Activated naive CD4-positive, alpha-beta T cell treated with anti-CD3 and anti-CD28 coated beads, Interleukin-2, amount 10 ng/mL, durations not matched to agents 7 days and 5 days (primary cell): ENCODE measurements at regions not wholly inside any gene's neighbourhood (a gene's known extent, or its start where the extent isn't known, plus 50 kb on each side); places are given as distances from the start of the nearest gene placed in this dataset.

Experiments
- CTCF ChIA-PET: fragments of 350-600 bp; sonication (Branson Sonifier 250); formaldehyde crosslinking; loops from one replicate; lab custom pipeline; 2021; ENCODE audit warnings: antibody characterized with exemption; lab: Charles Lee
- DNase-seq: peaks from one replicate; pipeline ENCODE4 v3.0.0-alpha.2; 2020
- H3K27ac Mint-ChIP-seq: one replicate; pipeline ENCODE4 v1.8.0; 2021; ENCODE audit warnings: mild to moderate bottlenecking, moderate library complexity, mixed read lengths
- H3K27me3 Mint-ChIP-seq: one replicate; pipeline ENCODE4 v1.8.0; 2021; ENCODE audit warnings: mild to moderate bottlenecking, mixed read lengths
- H3K36me3 Mint-ChIP-seq: one replicate; pipeline ENCODE4 v1.8.0; 2021; ENCODE audit warnings: mixed read lengths
- H3K4me1 Mint-ChIP-seq: one replicate; pipeline ENCODE4 v1.8.0; 2021; ENCODE audit warnings: mixed read lengths
- H3K4me3 Mint-ChIP-seq: one replicate; pipeline ENCODE4 v1.8.0; 2021; ENCODE audit warnings: mild to moderate bottlenecking, moderate library complexity, mixed read lengths
- H3K9me3 Mint-ChIP-seq: one replicate; pipeline ENCODE4 v1.8.0; 2021; ENCODE audit warnings: mixed read lengths

GRCh38 chr7:124449896-124450295, 315.7 kb downstream of the GPR37 start:
- Mint-ChIP-seq H3K4me1 (no peaks in the 10 kb centered on the region), H3K27ac (no peak overlapping the region)
- no peak for DNase-seq

GRCh38 chr7:124444696-124445480, 320.7 kb downstream of the GPR37 start:
- DNase-seq = no peak
- Mint-ChIP-seq H3K4me1 (no peaks in the 10 kb centered on the region), H3K4me3 (no peak overlapping the region), H3K36me3 (no peaks in the 10 kb centered on the region), H3K27ac (no peak overlapping the region), H3K27me3 (no peaks in the 10 kb centered on the region), H3K9me3 (no peaks in the 10 kb centered on the region)
- CTCF ChIA-PET = no interaction called here

More at GRCh38 chr7:124449896-124450295, 315.7 kb downstream of the GPR37 start:
- Mint-ChIP-seq H3K36me3 (no peaks in the 10 kb centered on the region), H3K27me3 (no peaks in the 10 kb centered on the region), H3K4me3 (no peak overlapping the region), H3K9me3 (no peaks in the 10 kb centered on the region)
- CTCF ChIA-PET = no interaction called here

DNA sequence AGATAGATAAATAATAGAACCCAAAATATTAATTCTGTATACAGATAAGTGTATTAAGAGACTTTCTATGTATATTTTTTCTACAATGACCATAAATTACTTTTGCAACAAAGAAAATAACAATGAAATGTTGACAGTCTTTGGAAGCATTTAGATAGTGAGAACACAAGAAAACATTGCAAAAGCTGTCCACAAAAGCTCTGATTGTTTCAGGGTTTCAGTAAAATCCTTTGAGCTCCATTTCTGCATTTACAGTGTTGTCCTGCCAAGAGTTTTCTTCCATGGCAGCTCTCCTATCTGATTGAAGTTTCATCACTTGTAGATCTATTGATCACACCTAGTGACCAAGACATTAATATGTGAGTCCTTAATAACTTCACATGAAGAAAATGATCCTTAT, 321.8 kb downstream of the GPR37 start:
- no peak overlapping the region for H3K27ac Mint-ChIP-seq
- H3K9me3 Mint-ChIP-seq = no peaks in the 10 kb centered on the region
- CTCF ChIA-PET = no interaction called here
- H3K4me1 Mint-ChIP-seq = no peaks in the 10 kb centered on the region
- H3K4me3 Mint-ChIP-seq = no peak overlapping the region
- H3K36me3 Mint-ChIP-seq = no peaks in the 10 kb centered on the region
- DNase-seq = no peak
- H3K27me3 Mint-ChIP-seq = no peaks in the 10 kb centered on the region

DNA sequence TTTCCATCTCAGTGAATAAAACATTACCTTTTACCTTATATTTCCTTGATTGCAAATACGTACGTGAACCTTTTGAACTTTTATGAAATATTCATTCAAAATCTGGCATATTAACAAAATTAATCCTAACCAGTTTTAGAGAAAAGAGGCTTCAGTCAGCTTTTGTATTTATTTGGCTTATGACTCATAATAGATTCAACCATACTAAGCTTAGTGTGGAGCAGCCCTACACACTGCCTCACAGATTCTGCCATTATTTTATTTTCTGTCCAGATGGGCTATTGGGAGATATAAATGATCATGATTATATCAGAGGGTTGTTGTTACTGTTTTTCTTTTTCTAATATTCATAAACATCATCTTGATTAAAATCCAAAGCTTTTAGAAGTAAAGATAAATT, 325.5 kb downstream of the GPR37 start:
- H3K4me1 Mint-ChIP-seq = no peaks in the 10 kb centered on the region
- H3K36me3 Mint-ChIP-seq = no peaks in the 10 kb centered on the region
- no peaks in the 10 kb centered on the region for H3K9me3 Mint-ChIP-seq
- no peak for DNase-seq
- CTCF ChIA-PET = no interaction called here
- no peaks in the 10 kb centered on the region for H3K27me3 Mint-ChIP-seq
- H3K27ac Mint-ChIP-seq = no peak overlapping the region
- H3K4me3 Mint-ChIP-seq = no peak overlapping the region

DNA sequence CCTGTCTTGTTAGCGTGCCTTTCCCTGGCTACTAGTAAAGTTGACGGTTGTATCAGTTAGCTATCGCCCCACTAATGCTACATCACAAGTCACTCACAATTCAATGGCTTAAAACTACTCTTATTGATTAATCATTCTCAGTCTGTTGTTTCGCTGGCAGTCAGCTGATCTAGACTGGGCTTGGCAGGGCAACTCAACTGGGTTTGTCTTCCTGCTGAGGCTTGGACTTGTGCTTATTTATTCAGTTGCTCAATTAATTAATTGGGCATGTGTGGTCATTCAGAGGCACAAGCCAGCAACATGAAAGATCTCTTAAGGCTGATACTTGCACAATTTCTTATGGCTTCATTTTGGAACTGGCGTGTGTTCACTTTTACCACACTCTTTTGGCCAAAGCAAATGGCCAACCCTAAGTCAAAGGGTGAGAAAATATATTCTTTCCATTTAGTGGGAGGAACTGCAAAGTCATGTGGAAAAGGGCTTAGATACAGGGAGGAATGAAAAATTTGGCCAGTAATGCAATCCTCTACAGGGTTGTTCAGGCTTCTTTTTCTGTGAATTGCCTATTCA, 333.5 kb downstream of the GPR37 start:
- Mint-ChIP-seq H3K36me3 (no peaks in the 10 kb centered on the region), H3K4me3 (no peak overlapping the region), H3K27ac (no peak overlapping the region), H3K27me3 (no peaks in the 10 kb centered on the region), H3K4me1 (no peaks in the 10 kb centered on the region), H3K9me3 (peaks cover 2% of the 10 kb centered on the region)
- CTCF ChIA-PET = no interaction called here
- DNase-seq = no peak

DNA sequence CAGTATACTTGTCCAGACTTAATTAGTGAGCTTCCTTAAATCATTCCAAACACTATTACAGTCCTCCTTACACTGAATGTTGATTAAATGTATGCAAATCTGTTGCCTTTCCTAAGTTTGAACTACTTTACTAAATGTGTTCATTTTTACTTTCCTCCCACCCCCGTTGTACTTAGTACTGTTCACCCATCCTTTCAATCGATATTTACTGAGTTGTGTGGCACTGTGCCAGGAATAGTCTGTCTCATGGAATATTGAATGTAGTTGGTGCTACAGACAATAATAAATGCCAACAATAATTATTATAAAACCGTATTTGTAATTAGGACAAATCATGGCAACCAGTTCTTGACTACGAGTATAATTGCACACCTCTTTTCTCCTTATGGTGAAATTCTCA, 335.7 kb downstream of the GPR37 start:
- no peak overlapping the region for H3K4me3 Mint-ChIP-seq
- peaks cover 2% of the 10 kb centered on the region for H3K9me3 Mint-ChIP-seq
- DNase-seq = no peak
- CTCF ChIA-PET = no interaction called here
- no peaks in the 10 kb centered on the region for H3K36me3 Mint-ChIP-seq
- H3K4me1 Mint-ChIP-seq = no peaks in the 10 kb centered on the region
- H3K27me3 Mint-ChIP-seq = no peaks in the 10 kb centered on the region
- H3K27ac Mint-ChIP-seq = no peak overlapping the region

DNA sequence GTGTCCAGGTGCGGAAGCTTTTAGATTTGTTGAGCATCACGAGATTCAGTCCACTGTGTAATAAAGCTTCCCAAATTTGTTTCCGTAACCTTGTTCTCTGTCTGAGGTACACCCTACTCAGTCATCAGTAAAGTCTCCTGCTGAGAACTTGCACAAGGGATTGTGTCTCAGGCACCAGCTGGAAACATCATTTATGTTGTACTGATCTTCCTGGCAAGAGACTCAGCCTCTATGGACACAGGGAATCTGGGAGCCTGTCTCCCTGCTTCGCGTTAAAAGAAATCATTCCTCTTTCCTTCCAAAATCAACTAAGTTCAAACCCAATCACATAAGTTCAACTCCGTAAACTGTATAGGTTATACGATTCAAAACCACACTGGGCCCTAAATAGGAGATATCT, 336.8 kb downstream of the GPR37 start:
- CTCF ChIA-PET = no interaction called here
- no peak overlapping the region for H3K4me3 Mint-ChIP-seq
- H3K27me3 Mint-ChIP-seq = no peaks in the 10 kb centered on the region
- H3K9me3 Mint-ChIP-seq = peaks cover 2% of the 10 kb centered on the region
- H3K27ac Mint-ChIP-seq = no peak overlapping the region
- H3K36me3 Mint-ChIP-seq = no peaks in the 10 kb centered on the region
- H3K4me1 Mint-ChIP-seq = no peaks in the 10 kb centered on the region
- no peak for DNase-seq

GRCh38 chr7:124426621-124427020, 339.0 kb downstream of the GPR37 start:
- CTCF ChIA-PET = no interaction called here
- H3K27ac Mint-ChIP-seq = no peak overlapping the region
- no peak for DNase-seq
- H3K27me3 Mint-ChIP-seq = no peaks in the 10 kb centered on the region
- no peaks in the 10 kb centered on the region for H3K4me1 Mint-ChIP-seq
- no peaks in the 10 kb centered on the region for H3K36me3 Mint-ChIP-seq
- H3K4me3 Mint-ChIP-seq = no peak overlapping the region
- peaks cover 2% of the 10 kb centered on the region for H3K9me3 Mint-ChIP-seq

GRCh38 chr7:124423863-124424262, 341.7 kb downstream of the GPR37 start:
- CTCF ChIA-PET = no interaction called here
- no peak overlapping the region for H3K4me3 Mint-ChIP-seq
- no peaks in the 10 kb centered on the region for H3K36me3 Mint-ChIP-seq

DNA sequence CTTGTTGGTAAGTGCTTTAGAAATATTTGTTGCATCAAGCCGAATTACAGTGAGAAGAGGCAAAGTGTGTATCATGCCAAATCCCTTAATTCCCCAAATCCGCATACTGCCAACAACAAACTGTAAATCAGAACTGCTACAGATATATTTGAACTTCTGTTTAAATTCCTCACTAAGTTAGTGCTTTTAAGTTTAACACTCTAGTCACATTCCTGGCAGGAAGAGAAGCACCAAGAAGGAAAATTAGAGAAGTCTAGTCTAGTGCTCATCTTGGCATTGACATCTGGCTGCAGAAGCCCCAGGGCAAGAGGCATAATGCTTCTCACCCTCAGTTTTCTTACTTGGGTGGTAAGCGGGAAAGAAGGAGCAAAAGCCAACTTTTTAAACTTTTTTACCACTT, 343.5 kb downstream of the GPR37 start:
- CTCF ChIA-PET = no interaction called here

More at GRCh38 chr7:124423863-124424262, 341.7 kb downstream of the GPR37 start:
- Mint-ChIP-seq H3K27ac (no peak overlapping the region), H3K27me3 (no peaks in the 10 kb centered on the region), H3K9me3 (peaks cover under 1% of the 10 kb centered on the region), H3K4me1 (no peaks in the 10 kb centered on the region)
- DNase-seq = no peak

GRCh38 chr7:124420367-124420766, 345.2 kb downstream of the GPR37 start:
- H3K36me3 Mint-ChIP-seq = no peaks in the 10 kb centered on the region
- no peak for DNase-seq
- no peaks in the 10 kb centered on the region for H3K4me1 Mint-ChIP-seq
- H3K27me3 Mint-ChIP-seq = no peaks in the 10 kb centered on the region
- CTCF ChIA-PET = no interaction called here
- H3K27ac Mint-ChIP-seq = no peak overlapping the region
- no peaks in the 10 kb centered on the region for H3K9me3 Mint-ChIP-seq
- H3K4me3 Mint-ChIP-seq = no peak overlapping the region

More for the DNA sequence above, 343.5 kb downstream of the GPR37 start:
- DNase-seq = no peak
- Mint-ChIP-seq H3K27ac (no peak overlapping the region), H3K27me3 (no peaks in the 10 kb centered on the region), H3K9me3 (no peaks in the 10 kb centered on the region), H3K4me1 (no peaks in the 10 kb centered on the region), H3K36me3 (no peaks in the 10 kb centered on the region), H3K4me3 (no peak overlapping the region)

DNA sequence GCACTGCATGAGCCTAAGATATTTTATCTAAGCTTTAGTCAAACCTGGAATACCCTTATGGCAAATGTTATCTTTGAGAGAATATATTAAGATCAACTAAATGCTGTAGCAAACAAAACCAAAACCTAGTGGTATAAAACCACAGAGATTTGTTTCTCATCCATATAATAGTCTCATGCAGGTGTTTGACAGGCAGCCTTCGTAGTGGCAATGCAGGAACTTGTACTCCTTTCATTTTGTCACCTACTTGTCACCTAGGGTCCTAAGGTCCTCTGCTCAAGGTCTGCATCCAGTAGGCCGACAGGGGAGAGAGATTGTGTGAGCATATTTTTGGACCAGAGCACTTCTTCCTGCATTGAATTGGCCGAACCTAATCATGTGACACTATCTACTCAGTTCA, 352.6 kb downstream of the GPR37 start:
- no peak for DNase-seq
- no peaks in the 10 kb centered on the region for H3K4me1 Mint-ChIP-seq
- no peaks in the 10 kb centered on the region for H3K9me3 Mint-ChIP-seq
- CTCF ChIA-PET = no interaction called here
- H3K27me3 Mint-ChIP-seq = no peaks in the 10 kb centered on the region
- no peak overlapping the region for H3K4me3 Mint-ChIP-seq
- no peaks in the 10 kb centered on the region for H3K36me3 Mint-ChIP-seq
- H3K27ac Mint-ChIP-seq = no peak overlapping the region

DNA sequence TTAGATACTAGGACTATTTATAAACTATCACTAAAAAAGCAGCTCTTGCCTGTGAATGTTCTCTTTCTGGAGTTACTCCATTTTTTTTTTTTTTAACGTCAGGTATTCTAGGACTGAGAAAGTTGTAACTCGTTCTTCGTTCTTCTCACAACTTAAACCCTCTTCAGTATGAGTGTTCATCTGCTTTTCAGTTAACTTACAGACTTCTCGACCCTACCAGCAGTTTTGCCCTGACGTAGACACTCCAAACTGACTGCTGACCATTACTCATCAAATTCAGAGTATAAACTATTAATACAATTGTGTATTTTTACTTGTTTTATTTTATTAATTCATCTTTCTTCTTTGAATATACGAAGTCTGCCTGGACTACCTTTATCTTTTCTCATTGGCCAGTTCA, 353.1 kb downstream of the GPR37 start:
- no peak overlapping the region for H3K27ac Mint-ChIP-seq
- CTCF ChIA-PET = no interaction called here
- DNase-seq = no peak

DNA sequence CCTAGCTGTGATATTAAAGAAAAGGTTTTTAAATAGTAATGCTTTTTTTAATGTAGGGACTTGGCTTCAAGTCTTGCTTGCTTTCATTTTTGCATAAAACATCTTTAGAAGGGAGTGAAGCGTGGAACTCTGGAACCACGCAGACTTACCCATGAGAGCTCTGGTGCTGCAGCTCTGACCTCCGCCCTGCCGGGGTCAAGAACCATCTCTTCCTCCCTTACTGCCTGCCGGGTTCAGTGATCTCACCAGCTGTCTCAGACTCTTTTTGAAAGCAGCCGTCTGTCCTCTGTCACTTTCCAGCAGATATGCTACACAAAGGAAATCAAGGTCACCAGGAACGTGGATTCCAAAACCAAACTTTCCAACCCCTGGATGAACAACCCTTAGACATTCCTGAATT, 353.8 kb downstream of the GPR37 start:
- CTCF ChIA-PET = no interaction called here
- Mint-ChIP-seq H3K9me3 (no peaks in the 10 kb centered on the region), H3K36me3 (no peaks in the 10 kb centered on the region), H3K27me3 (no peaks in the 10 kb centered on the region), H3K4me3 (no peak overlapping the region), H3K27ac (no peak overlapping the region), H3K4me1 (no peaks in the 10 kb centered on the region)
- no peak for DNase-seq

More for the DNA sequence above, 353.1 kb downstream of the GPR37 start:
- Mint-ChIP-seq H3K36me3 (no peaks in the 10 kb centered on the region), H3K9me3 (no peaks in the 10 kb centered on the region), H3K4me3 (no peak overlapping the region), H3K4me1 (no peaks in the 10 kb centered on the region), H3K27me3 (no peaks in the 10 kb centered on the region)

DNA sequence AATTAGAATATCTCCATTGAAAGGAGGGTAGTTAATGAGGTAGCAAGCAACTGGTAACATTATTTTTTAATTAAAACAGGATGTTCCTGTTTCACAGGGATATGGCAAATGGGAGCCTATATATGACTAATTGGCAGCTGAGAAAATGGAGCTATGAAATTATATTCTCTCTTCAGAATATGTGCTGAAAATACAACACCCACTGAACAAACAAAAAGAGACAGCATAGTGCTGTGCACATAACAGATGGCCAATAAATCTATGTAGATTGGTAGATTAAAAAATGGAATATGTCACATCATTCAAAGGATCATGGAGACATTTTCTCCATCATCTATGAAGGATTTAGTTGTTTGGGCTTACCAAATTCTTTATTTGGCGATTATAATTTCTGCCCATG, 362.0 kb downstream of the GPR37 start:
- no peak for DNase-seq
- CTCF ChIA-PET = no interaction called here
- H3K4me1 Mint-ChIP-seq = no peaks in the 10 kb centered on the region
- no peak overlapping the region for H3K27ac Mint-ChIP-seq
- H3K9me3 Mint-ChIP-seq = no peaks in the 10 kb centered on the region
- H3K27me3 Mint-ChIP-seq = no peaks in the 10 kb centered on the region
- H3K4me3 Mint-ChIP-seq = no peak overlapping the region
- no peaks in the 10 kb centered on the region for H3K36me3 Mint-ChIP-seq
